ENCODE measurements at regions not wholly inside any gene's neighbourhood (a gene's known extent, or its start where the extent isn't known, plus 50 kb on each side); places are given as distances from the start of the nearest gene placed in this dataset.
"Not testable (repeated sequence)": the region's sequence is repeated elsewhere in the genome, so short reads cannot be mapped to it uniquely, and the experiment has no call there.

DNA sequence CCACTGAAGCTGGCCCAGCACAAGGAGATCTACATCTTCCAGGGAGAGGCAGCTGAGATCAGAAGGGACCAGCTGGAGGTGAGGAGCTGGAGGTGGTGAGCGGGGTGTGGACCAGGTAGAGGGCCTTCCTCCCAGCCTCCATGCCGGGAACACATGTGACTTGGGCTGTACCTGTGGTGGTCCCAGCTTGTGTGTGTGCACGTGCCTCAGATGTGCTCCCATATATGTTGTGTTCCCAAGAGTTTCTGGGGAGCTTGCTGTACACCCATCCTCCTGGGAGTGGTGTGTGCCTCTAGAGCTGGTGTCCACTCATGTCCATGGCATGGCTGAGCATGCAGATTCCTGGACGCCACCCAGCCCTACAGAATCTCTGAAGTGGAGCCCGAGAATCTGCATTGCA lies 183.7 kb upstream of the AKAP13 start:
- not testable (repeated sequence) for DNase-seq

GRCh38 chr15:85197582-85197981 lies 182.8 kb upstream of the AKAP13 start:
- not testable (repeated sequence) for DNase-seq

GRCh38 chr15:85198432-85198831 lies 182.0 kb upstream of the AKAP13 start:
- DNase-seq: not testable (repeated sequence)

- not testable (repeated sequence) for DNase-seq
Observed at GRCh38 chr15:85200215-85200614, 180.2 kb upstream of the AKAP13 start.

- not testable (repeated sequence) for DNase-seq
Observed at GRCh38 chr15:85201118-85201793, 179.1 kb upstream of the AKAP13 start.

GRCh38 chr15:85204481-85204880 lies 175.9 kb upstream of the AKAP13 start:
- not testable (repeated sequence) for DNase-seq

DNA sequence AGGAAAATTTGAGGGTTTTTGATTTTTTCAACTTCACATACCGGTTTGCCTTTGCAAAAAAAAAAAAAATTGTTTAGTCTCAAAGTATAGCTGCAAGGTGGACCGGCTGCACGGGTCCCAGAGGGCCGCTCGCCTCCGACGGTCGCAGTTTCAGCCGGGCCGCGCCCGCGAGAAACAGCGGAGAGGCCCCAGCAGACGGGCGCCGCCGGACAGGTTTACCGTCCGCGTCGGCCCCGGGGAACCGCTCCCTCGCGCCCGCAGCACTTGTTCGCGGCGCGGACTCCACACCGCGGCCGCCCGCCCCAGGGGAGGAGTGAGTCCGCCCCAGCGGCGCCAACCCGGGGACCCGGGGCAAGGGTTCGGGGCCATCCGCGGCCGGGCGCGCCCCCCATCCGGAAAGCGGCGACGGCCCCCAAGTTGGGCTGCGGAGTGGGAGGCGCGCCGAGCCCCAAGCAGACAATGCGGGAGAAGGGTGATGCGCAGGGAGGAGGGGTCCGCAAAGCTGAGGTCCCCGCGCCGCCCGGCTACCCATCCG lies 146.5 kb upstream of the AKAP13 start:
- DNase-seq: not testable (repeated sequence)

DNA sequence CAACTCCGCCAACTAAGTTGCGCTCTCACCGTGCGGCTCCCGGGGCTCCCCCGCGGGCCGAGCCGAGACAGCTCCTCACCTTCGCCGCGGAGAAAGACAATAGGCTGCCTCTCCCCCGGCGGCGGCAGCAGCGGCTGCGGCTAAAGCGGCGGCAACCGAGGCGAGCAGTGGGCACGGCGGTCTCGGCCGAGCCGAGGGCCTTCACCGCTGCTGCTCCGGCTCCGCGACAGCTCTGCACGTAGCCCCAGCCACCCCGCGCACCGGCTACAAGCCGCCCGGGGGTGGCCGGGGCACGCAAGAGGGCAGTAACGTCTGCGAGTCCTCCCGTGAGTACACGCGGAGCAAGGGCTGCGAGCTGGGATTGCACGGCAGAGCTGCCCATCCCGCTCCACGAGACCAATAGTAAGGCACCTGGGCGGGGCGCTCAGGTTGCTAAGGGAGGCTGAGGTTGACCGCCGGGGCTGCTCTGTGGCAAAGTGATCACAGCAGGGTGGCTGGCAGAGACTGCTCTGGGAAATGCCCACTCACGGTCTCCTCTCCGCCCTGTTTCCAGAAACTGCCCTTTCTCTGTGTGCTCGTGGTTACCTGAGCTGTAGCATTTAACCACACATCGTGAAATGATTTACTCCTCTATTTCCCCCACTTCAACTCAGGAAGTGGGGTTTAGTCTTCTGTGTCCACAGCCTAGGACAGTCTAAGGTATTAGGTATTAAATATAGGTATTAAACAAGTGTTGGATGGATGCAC lies 145.8 kb upstream of the AKAP13 start:
- not testable (repeated sequence) for DNase-seq

DNA sequence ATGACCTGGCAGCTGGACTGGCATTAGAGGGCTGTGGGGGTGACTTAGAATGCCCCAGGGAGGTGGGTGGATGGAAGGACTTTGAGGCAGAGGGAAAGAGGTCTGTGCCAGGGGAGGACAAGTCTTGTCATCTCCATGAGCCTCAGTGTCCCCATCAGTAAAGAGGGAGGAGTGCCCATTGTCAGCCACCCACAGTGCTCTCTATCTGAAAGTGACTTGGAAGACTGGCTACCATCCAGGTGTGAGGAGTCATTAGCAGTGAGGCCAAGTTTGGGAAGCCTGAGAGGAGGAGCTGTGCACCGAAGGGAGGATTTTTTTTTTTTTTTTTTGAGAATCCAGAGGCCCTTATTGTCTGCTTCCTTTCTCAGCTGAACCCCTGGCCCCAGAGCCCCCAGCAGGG lies 136.3 kb upstream of the AKAP13 start:
- not testable (repeated sequence) for DNase-seq

- not testable (repeated sequence) for DNase-seq
Observed at GRCh38 chr15:85250938-85251542, 129.4 kb upstream of the AKAP13 start.

GRCh38 chr15:85253196-85253915 lies 127.0 kb upstream of the AKAP13 start:
- peak in 3 of 4 experiments; percentile 4 to 37 (median 14) for DNase-seq

DNA sequence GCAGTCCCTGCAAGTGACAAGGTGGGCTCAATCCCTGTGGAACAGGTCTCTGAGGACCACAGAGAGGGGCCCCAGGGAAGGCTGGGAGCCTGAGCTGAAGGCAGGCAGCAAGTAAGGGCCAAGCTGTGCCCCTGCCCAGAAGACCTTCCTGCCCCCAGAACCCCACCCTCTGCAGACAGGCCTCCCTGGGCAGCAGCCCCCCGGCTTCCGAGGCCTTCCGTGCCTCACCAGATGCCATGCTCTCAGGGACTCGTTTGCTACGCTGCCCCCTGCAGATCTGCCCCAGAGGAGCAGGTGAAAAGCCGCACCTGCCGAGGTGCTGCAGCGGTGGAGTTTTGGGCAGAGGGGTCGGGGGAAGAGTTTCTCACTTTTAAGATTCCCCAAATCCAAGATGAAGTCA lies 125.4 kb upstream of the AKAP13 start:
- not testable (repeated sequence) for DNase-seq

DNA sequence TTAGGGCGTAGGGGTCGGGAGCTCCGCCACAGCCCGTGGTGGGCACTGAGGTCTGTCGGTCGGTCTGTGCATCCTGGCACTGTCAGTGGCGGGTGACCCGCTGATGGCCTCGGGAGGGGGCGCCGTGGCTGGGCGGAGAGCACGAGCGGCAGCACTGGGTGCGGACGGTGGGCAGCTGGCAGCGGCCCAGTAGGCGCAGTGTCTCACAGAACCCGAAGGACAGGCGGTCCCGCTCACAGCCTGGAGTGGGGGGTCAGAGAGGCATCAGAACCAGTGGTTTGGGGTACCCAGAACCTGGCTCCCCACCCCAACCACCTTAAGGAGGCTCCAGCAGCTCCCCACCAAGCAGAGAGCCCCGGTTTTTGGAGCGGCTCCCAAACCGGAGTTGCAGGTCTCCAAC lies 124.9 kb upstream of the AKAP13 start:
- DNase-seq: not testable (repeated sequence)

- DNase-seq: not testable (repeated sequence)
Observed at GRCh38 chr15:85256009-85256997, 124.1 kb upstream of the AKAP13 start.

- DNase-seq: not testable (repeated sequence)
Observed at GRCh38 chr15:85258062-85258445, 122.3 kb upstream of the AKAP13 start.

GRCh38 chr15:85258559-85259209 lies 121.7 kb upstream of the AKAP13 start:
- DNase-seq: not testable (repeated sequence)

DNA sequence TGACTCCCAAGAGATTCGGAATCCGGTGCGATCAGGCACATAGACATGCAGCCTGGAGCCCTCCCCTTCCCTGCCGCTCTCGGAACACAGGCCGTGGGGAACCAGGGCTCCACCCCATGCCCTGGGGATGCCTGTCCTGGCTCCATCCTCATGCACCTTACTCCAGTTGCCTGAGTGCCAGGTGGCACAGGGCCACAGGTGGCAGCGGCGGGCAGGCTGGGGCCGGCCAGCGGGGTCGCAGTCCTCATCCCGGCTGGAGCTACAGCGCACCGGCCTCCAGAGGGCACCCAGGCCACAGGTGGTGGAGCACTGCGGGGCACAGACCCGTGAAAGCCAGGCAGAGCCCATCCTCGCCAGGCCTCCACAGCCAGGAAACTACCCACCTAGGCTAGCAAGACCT lies 119.9 kb upstream of the AKAP13 start:
- not testable (repeated sequence) for DNase-seq

DNA sequence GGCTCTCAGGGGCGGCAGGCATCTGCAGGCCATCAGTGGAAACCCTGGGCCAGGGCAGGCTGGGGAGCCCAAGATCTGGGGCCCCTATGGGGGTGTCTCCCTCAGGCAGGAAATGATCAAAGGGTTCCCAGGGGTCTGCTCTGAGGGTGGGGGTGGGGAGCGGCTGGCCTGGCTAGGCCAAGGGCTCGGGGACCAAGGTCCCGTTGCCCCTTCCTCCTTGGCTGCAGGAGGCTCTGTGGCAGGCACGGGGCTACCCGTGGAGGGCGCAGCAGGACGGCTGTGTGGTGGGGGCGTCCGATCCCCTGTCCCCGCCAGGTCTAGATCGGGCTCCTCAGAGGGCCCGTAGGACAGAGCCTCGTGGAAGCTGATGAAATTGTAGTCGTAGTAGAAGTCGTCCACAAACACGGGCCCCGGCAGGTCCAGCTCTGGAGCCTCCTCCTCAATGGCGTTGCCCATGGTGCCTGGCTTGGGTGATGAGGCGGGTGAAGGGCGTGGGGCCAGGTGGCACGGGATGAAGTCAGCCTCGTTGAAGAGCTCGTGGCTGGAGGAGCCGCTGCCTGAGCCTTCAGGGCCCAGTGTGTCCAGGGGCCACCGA lies 117.8 kb upstream of the AKAP13 start:
- DNase-seq: not testable (repeated sequence)

DNA sequence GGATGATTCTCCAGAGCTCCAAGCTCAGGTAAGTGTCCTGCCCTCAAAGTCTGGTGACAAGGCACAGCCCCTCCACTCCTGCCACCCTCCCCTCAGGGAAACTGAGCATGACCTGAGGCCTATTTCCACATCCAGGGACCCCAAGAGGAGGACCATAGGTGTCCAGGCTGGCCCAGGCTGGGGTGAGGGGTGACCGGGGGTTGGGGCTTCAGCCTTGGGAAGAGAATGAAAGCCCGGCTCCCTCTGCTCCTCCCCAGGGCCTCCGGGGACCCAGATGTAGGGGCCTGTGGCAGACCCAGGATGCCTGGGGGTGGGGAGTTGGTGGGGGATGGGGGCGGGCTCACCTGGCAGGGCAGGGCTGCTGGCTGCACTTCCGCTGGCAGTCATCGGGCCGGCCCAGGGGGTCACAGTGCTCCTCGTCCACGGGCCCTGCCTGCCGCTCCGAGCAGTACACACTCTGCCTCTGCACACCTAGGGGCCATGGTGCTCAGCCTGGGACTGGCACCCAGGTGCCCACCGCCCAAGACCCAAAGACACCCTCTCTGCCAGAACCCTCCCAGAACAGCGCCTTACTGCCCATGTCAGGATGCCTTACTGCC lies 116.5 kb upstream of the AKAP13 start:
- DNase-seq: not testable (repeated sequence)
